ENCODE measurements at regions not wholly inside any gene's neighbourhood (a gene's known extent, or its start where the extent isn't known, plus 50 kb on each side); places are given as distances from the start of the nearest gene placed in this dataset.

- TF ChIP-seq ZNF133 (tag by site-specific recombination; IDR thresholded peaks at IDR 0.05) (no peak), ZNF473 (tag by site-specific recombination; IDR thresholded peaks at IDR 0.05) (no peak), ATF2 (tag by site-specific recombination; IDR thresholded peaks at IDR 0.05; ENCODE audit: low read depth) (no peak), ZEB2 (tag by site-specific recombination; IDR thresholded peaks at IDR 0.05) (no peak), ZBTB6 (tag by site-specific recombination; IDR thresholded peaks at IDR 0.05) (no peak), CTCF (tag by site-specific recombination; IDR thresholded peaks at IDR 0.05) (no peak), REST (tag by site-specific recombination; IDR thresholded peaks at IDR 0.05) (no peak), ZNF274 (IDR thresholded peaks at IDR 0.05; ENCODE audit: low read length) (no peak), ZNF274 (tag by site-specific recombination; IDR thresholded peaks at IDR 0.05; ENCODE audit: borderline replicate concordance) (no peak), ZNF423 (tag by site-specific recombination; IDR thresholded peaks at IDR 0.05) (no peak), SP2 (tag by site-specific recombination; IDR thresholded peaks at IDR 0.05) (no peak), SETDB1 (IDR thresholded peaks at IDR 0.05; ENCODE audit: insufficient read length, low read length) (no peak), ZBTB11 (tag by site-specific recombination; conservative IDR thresholded peaks at IDR 0.05; ENCODE audit: low read depth) (no peak), ZBTB21 (tag by site-specific recombination; IDR thresholded peaks at IDR 0.05) (no peak), TRIM28 (IDR thresholded peaks at IDR 0.05; ENCODE audit: borderline replicate concordance, low read length) (no peak)
These were observed 132.8 kb upstream of the CRY1 start for GRCh38 chr12:107226126-107226525.
